GM18868 (cell line): ENCODE measurements at regions not wholly inside any gene's neighbourhood (a gene's known extent, or its start where the extent isn't known, plus 50 kb on each side); places are given as distances from the start of the nearest gene placed in this dataset.
"Not testable (repeated sequence)": the region's sequence is repeated elsewhere in the genome, so short reads cannot be mapped to it uniquely, and the experiment has no call there.

Experiments used
- ATAC-seq: cut with Tn5 transposase; IDR thresholded peaks from one replicate; pipeline ENCODE4 v1.9.1; 2021; ENCODE audit warnings: mild to moderate bottlenecking, moderate library complexity; ENCODE audit not compliant: unreplicated experiment

DNA sequence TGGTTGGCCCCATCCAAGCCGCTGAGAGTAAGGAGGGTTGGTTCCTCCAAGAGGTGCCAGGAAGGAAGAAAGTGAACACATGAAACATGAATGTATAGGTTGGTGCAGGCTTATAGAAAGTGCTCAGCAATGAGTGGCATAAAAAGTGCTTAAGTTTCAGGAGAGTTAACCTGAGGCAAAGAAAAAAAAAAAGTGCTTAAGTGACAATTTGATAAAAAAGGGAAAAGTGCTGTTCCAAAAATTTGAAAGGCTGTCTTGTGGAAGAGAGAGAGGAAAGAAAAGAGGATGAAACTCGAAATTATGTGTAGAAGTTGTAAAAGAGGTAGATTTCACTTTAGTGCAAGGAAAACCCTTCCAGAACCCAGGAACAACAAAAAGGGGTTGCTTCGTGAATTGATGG is 85.5 kb upstream of the MAP4K4 start:
- no peak for ATAC-seq

DNA sequence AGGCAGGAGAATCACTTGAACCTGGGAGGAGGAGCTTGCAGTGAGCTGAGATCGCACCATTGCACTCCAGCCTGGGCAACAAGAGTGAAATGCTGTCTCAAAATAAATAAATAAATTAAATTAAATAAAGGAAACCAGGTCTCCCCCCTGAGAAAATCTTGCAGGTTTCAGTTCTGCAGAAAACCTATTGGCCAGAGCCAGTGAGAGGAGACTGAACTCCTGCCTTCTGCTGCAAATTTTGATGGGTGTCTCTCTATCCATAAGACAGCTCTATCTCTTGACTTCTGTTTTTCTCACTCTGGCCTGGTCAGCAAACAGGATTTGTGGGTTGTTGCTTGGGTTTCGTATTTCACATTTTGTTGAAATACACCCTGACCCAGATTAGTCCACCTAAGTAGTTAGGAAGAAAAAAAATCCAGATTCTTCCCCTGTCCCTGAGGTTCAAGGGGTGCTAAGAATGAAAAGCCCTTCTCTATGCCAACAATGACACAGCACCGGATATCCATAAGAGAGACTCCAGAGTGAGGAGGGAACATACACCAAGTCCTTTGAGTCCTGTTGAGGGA is 86.7 kb upstream of the MAP4K4 start:
- no peak for ATAC-seq

DNA sequence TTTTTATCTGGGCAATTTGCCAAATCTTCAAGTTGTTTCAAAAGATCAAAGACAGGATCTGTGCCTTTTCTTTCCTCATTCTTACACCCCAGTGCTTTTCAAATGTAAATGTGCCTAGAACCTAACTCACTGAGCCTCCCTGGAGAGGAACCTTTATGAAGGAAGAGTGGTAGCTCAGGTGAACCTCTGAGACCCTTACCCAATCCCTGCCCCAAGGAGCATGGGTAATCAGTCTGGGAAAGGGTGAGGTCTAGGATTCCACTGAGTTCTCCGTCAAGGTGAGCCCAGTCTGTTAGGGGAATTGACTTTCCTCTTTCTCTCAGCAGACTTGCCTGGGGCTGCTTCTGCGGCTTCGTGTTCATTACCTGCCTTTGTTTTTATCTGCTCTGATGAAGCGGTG is 88.1 kb upstream of the MAP4K4 start:
- ATAC-seq: no peak

DNA sequence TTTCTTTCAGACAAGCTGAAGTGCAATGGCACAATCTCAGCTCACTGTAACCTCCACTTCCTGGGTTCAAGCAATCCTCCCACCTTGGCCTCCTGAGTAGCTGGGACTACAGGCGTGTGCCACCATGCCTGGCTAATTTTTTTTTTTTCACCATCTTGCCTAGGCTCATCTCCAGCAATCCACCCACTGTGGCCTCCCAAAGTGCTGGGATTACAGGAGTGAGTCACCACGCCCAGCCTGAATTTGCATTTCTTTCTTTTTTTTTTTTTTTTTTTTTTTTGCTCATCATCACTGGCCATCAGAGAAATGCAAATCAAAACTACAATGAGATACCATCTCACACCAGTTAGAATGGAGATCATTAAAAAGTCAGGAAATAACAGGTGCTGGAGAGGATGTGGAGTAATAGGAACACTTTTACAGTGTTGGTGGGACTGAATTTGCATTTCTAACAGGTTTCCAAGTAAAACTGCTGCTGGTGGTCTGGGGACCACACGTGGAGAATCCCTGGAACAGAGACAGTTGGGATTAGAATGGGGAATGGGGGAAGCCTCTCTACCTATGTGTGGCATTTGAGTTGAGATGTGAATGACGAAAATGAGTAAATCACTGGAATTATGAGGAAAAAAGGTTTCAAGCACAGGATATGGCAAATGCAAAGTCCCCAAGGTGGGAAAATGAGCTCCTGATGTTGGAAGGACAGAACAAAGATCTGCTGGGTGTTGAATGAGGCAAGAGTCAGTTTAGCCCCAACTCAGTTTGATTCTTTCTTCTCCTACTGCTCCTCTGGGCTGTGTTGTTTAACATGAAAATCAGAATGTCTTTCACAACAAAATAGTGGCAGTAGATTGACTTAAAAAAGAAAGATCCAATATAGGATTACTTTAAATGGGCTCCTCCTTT is 88.8 kb upstream of the MAP4K4 start:
- no peak for ATAC-seq

DNA sequence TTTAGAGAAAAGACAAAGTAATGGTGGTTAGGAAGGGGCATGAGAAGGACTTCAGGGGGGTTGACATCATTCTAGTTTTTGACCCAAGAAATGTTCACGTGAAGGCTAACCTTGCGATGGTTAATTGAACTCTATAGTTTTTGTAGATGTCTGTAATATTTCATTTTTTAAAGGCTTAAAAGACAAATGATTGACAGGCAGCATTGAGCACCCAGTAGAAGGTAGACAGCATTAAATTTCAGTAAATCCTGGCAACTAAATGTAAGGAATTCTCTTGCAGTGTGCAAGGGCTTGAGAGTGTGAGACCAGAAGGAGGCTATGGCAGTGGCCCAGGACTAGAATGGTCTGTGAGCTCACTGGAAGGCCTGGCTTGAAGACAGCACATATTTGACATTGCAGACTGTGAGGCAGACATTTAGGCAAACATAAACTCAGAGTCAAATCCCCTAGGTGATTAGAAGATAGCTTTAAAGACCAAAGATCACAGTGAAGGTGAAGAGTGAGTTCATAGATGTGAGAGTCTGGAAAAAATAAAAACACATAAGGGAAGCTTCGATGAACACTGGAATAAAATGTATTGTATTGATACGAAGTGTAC is 100.1 kb upstream of the MAP4K4 start:
- no peak for ATAC-seq

DNA sequence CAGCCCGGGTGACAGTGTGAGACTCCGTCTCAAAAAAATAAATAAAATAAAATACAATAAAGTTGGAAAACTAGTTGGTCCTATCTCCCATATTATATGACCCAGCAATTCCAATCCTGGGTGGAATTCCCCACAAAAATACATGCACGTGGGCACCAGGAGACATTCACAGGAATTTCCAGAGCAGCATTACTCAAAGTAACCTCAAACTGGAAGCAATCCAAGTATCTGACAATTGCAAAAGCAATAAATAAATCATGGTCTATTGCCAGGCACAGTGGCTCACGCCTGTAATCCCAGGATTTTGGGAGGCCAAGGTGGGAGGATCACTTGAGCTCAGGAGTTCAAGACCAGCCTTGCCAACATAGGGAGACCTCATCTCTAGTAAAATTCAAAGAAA is 101.2 kb upstream of the MAP4K4 start:
- no peak for ATAC-seq

DNA sequence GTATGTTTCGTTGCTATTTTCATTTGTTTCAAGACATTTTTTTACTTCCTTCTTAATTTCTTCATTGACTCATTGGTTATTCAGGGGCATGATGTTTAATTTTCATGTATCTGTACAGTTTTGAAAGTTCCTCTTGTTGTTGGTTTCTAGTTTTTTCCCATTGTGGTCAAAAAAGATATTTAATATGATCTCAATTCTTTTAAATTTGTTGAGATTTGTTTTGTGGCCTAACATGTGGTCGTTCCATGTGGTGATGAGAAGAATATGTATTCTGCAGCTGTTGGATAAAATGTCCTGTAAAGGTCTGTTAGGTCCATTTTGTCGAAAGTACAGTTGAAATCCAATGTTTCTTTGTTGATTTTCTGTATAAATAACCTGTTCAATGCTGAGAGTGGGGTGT is 110.3 kb upstream of the MAP4K4 start:
- no peak for ATAC-seq

DNA sequence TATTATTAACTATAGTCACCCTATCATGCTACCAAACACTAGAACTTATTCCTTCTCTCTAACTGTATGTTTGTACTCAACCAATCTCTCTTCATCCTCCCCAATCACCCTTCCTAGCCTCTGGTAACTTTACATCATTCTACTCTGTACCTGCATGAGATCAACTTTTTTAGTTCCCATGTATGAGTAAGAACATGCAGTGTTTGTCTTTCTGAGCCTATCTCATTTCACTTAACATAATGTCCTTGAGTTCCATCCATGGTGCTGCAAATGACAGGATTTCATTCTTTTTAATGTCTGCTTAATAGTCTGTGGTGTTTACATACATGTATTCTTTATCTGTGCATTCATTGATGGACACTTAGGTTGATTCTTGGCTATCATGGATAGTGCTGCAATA is 108.9 kb upstream of the RFX8 start:
- ATAC-seq: no peak

DNA sequence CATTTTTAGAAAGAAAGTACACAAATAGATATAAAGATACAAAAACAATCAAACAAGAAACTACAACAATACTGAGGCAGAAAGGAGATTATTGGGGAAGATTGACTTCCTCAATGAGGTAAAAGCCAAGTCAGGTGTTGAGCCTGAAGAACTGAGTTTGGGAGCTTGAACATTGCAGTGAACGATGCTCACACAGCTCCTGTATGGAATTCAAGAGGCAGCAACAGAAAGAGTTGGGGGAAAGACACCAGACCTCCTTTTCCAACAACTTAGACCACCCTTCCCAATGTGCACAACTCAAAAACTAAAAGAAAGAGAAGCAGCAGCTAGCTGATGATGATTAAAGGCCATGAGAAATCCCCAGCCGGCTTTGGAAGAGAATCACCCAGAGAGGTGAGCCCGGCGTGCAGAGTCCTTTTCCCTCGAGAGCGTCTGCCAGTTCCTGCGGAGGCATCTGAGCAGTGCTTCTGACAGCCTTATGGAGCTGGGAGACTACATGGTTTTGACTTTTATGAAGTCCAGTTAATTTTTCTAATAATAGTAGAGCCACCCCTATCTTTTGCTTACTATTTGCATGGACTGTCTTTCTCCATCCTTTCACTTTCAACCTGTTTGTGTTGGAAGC is 106.9 kb upstream of the RFX8 start:
- ATAC-seq: no peak

DNA sequence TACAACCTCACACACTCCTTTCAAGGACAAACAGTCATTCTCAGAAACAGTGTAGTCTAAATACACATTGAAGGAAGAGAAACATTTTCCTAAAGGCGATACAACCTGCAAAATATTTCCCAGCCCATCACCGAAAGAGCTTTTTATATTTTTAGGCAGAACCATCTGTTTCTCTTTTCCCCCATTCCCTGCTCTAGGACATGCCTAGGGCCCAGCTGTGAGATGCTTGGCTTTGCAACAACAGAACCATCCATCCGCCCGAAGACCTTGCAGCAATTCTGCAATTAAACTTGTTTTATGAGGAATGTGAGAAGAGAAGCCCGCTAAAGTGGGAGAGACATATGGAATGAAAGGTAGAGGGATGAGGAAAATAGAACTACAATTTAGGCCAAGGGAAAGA is 105.6 kb upstream of the RFX8 start:
- no peak for ATAC-seq

DNA sequence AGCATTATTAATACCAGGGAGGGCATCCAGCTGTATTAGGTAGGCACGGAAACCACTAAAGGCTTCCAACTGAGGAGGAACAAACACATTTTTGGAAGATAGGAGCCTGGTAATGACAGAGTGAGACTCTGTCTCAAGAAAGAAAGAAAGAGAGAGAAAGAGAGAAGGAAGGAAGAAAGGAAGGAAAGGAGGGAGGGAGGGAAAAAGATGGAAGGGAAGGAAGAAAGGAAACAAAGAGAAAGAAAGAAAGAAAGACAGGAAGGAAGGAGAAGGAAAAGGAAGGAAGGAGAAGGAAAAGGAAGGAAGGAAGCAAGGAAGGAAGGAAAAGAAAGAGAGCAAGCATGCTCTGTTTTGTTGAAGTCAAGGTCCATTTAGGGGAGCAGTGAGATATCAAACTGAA is 103.8 kb upstream of the RFX8 start:
- no peak for ATAC-seq

DNA sequence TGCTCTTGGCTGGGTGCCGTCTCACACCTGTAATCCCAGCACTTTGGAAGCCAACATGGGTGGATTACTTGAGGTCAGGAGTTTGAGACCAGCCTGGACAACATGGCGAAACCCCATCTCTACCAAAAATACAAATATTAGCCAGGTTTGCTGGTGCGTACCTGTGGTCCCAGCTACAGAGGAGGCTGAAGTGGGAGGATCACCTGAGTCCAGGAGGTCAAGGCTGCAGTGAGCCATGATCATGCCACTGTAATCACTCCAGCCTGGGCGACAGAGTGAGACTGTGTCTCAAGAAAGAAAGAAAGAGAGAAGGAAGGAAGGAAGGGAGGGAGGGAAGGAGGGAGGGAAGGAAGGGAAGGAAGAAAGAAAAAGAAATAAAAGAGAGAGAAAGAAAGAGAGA is 103.2 kb upstream of the RFX8 start:
- not testable (repeated sequence) for ATAC-seq

DNA sequence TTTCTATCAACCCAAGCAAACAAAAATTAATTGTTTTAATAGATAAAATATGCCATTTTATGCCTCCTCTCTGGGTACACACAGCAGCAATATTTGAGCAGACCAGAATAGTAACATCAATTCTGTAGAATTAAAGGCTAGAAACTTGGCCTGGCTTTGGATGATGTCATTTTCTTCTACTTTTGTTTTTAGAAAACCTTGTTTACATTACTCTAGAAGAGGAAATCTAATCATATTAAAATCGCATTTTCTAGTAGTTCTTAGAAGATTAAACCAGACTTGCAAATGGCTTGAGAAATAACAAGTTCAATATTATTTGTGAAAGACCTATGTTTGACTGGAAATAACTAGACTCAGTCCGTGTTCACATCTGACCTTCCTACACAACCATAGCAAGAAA is 102.3 kb upstream of the RFX8 start:
- no peak for ATAC-seq

DNA sequence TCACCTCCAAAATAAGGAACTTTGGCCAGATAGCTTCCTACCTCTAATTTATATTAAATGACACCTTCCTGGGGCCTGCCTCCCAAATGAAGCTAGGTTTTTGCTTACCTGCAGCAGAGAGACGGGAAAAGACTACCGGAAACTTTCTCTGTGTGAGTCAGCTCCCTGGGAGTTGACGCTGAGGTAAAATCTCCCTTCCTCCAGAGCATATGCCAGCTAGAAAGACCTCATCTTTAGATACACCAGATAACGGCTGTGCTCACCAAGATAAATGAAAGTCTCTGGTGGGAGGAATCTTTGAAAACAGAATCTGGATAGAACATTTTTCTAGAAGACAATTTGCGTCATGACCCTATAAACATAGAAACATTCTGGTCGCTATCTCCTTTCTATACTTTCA is 99.7 kb upstream of the RFX8 start:
- no peak for ATAC-seq

DNA sequence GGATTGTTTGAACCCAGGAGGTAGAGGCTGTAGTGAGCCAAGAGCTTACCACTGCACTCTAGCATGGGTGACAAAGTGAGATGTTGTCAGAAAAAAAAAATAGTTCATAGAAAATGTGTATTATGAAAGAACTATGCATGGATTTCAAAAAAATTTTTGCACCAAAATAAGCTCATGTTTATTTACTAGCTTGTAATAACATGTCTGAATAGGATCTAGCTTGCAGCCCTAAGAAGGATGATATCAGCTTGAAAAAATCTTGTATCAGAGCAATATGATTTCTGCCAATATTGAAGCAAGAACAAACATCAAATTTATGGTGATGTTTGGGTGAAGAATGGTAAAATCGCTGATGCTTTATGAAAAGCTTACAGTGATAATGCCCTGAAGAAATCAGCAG is 97.0 kb upstream of the RFX8 start:
- ATAC-seq: no peak

DNA sequence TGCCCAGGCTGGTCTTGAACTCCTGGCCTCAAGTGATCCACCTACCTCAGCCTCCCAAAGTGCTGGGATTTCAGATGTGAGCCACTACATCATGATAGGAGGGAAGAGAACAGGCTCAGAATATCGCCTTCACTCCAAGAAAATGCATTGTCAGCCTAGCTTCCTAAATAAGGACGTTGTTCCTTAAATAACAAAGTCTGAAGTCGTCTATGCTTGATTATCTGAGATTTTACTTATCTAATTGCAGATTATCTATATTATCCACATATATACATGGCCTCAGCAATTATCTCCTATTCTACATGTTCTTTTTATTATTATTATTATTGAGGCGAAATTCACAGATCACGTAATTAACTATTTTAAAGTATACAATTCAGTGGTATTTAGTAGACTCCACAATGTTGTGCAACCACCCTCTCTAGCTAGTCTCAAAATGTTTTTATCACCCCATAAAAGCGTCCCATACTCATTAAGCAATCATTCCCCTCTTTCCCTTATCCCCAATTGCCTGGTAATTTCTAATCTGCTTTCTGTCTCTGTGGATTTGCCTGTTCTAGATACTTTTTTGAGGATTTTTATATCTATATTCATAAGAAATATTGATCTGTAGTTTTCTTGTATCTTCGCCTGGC is 95.1 kb upstream of the RFX8 start:
- ATAC-seq: no peak

DNA sequence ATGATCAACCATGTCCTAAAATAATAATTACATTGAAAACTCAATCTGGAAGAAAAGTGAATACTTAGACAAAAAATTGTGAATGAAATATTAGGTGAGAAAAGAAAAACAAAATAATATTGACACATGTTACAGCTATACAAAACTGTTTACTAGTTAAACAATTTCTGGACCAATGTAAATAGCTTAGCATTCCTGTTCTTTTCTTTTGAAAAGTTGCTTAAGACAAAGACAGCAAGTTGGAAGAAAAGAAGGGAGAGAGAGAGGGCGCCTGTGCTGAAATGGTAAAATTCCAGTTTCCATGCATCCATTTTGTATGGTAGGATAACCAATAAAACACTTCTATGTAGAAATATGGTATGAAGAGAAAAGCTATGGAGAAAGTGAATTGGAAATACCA is 94.1 kb upstream of the RFX8 start:
- no peak for ATAC-seq

DNA sequence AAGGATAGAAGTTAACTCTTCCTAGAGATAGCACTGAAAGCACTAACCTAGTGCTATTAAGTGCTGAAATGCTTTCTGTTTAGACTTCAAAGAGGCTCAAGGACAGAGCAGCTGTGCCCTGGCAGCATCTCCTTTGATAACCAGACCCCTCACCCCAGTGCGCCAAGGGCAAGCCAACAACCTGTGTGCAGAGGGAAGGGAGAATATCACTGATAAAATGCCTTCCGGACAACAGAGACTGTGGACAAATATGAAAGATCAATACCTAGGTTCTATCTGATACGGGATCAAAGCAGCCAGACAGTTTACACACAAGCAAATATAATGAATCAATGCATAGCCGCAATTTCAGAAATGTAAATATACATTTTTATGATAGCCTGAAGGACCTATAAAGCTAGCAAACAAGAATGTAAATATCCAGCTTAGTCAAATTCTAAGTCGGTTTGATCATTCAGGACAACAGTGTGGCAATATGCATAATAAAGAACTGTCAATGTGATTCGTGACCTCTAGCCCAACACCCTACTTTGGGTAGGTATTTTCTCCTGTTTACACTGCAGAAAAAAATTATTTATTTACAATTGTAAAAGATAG is 91.8 kb upstream of the RFX8 start:
- ATAC-seq: no peak

DNA sequence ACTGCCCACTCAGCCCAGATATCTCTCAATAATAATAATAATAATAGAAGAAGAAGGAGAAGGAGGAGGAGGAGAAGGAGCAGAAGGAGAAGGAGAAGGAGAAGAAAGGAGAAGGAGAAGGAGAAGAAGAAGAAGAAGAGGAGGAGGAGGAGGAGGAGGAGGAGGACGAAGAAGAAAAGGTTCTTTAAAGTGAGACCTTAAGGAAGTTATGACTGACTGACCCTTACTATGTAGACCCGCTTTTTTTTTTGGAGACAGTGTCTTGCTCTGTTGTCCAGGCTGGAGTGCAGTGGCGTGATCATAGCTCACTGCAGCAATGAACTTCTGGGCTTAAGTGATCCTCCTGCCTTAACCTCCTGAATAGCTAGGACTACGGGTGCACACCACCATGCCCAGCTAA is 88.9 kb upstream of the RFX8 start:
- ATAC-seq: no peak

DNA sequence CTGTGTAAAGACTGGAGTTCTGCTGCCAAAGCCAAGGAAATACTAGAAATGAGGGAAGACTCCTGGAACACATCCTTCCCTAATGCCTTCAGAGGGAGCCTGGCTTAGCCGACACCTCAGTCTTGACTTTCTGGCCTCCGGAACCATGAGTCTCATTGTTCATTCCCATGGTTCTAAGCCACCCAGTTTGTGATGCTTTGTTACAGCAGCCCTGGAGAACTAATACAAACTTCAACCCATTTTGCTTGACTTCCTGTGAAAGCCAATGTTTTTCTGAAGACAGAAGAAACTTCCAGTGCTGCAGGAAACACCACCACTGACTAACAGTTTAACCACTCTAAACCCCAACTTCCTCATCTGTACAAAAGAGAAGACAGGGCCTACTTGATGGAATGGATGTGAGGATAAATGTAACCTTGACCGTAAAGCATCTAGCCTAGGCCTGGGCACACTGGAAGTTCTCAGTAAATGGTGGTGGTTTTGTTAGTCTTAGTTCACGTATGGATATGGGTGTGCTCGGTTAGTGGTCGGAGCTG is 85.9 kb upstream of the RFX8 start:
- no peak for ATAC-seq

DNA sequence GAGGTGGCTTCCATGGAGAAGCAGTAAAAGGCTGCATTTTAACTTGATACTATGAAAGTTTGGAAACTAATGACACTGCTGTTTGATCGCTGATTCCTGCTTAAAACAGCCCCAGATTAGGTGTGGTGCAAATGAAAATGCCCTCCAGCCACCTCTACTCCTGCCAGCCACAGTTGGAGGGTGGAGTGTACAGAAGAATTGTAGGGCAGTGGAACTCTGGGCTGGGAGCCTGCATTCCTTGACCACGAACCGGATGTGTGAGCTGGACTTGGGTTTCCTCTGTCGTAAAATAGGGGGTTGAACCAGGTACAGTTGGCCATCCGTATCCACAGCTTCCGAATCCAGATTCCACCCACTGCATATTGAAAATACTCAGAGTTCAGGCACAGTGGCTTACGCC is 84.6 kb upstream of the RFX8 start:
- no peak for ATAC-seq
